Mesenchymal stem cell (in vitro differentiated cells and primary cell): ENCODE measurements at regions not wholly inside any gene's neighbourhood (a gene's known extent, or its start where the extent isn't known, plus 50 kb on each side); places are given as distances from the start of the nearest gene placed in this dataset.
"Not testable (repeated sequence)": the region's sequence is repeated elsewhere in the genome, so short reads cannot be mapped to it uniquely, and the experiment has no call there.

ENCODE experiments used
- DNase-seq: peaks from one replicate; pipeline ENCODE4 v3.0.0-alpha.2; 2013
- H2AFZ ChIP-seq: one replicate; pipeline ENCODE4 v1.6.1; 2013; ENCODE audit warnings: low read depth, mild to moderate bottlenecking, control low read depth, inconsistent platforms, low read length, moderate library complexity
- H2AK5ac ChIP-seq: 2 replicates; pipeline ENCODE4 v1.6.1; 2013; ENCODE audit warnings: low read length, moderate library complexity, mild to moderate bottlenecking, inconsistent platforms; ENCODE audit not compliant: severe bottlenecking
- H2BK120ac ChIP-seq: one replicate; pipeline ENCODE4 v1.6.1; 2013; ENCODE audit warnings: low read depth, mild to moderate bottlenecking, inconsistent platforms, low read length, moderate library complexity
- H2BK12ac ChIP-seq, 2 experiments: one replicate each; pipeline ENCODE4 v1.6.1; 2013; ENCODE audit warnings: inconsistent platforms in 2 of 2, low read length in 2 of 2, mild to moderate bottlenecking in 2 of 2, moderate library complexity in 2 of 2, control low read depth in 1 of 2
- H2BK15ac ChIP-seq: one replicate; pipeline ENCODE4 v1.6.1; 2013; ENCODE audit warnings: mild to moderate bottlenecking, low read depth, inconsistent platforms; ENCODE audit not compliant: poor library complexity, severe bottlenecking
- H2BK5ac ChIP-seq: 2 replicates; pipeline ENCODE4 v1.6.1; 2013; ENCODE audit warnings: low read depth, mild to moderate bottlenecking, low read length, control low read depth, inconsistent platforms; ENCODE audit not compliant: poor library complexity, severe bottlenecking
- H3K14ac ChIP-seq, 2 experiments: one replicate each; pipeline ENCODE4 v1.6.1; 2013; ENCODE audit warnings: inconsistent platforms in 2 of 2, low read length in 2 of 2, control low read depth in 1 of 2, mild to moderate bottlenecking in 1 of 2, moderate library complexity in 1 of 2
- H3K18ac ChIP-seq, 2 experiments: one replicate each; pipeline ENCODE4 v1.6.1; 2013; ENCODE audit warnings: inconsistent platforms in 2 of 2, low read length in 2 of 2, control low read depth in 1 of 2, low read depth in 1 of 2, mild to moderate bottlenecking in 1 of 2
- H3K23ac ChIP-seq, 2 experiments: one replicate each; pipeline ENCODE4 v1.6.1; 2013; ENCODE audit warnings: inconsistent platforms in 2 of 2, low read length in 2 of 2, mild to moderate bottlenecking in 2 of 2, moderate library complexity in 2 of 2, control low read depth in 1 of 2
- H3K27ac ChIP-seq: 2 replicates; pipeline ENCODE4 v1.5.1; 2013; ENCODE audit warnings: mild to moderate bottlenecking, moderate library complexity, low read length, control low read depth, inconsistent platforms; ENCODE audit not compliant: poor library complexity, severe bottlenecking
- H3K27me3 ChIP-seq, 2 experiments: 2 replicates each; pipeline versions ENCODE4 v1.6.1 to v1.7.0; 2013; ENCODE audit warnings: low read length in 2 of 2, mild to moderate bottlenecking in 2 of 2, moderate library complexity in 2 of 2, control low read depth in 1 of 2, inconsistent platforms in 1 of 2; ENCODE audit not compliant: control insufficient read depth in 1 of 2, insufficient read depth in 1 of 2
- H3K36me3 ChIP-seq, 2 experiments: 2 replicates each; pipeline versions ENCODE4 v1.6.1 to v1.7.0; 2013; ENCODE audit warnings: low read length in 2 of 2, control low read depth in 1 of 2, inconsistent platforms in 1 of 2, low read depth in 1 of 2, mild to moderate bottlenecking in 1 of 2; ENCODE audit not compliant: insufficient read depth in 2 of 2, control insufficient read depth in 1 of 2
- H3K4ac ChIP-seq, 2 experiments: one replicate each; pipeline ENCODE4 v1.6.1; 2013; ENCODE audit warnings: inconsistent platforms in 2 of 2, low read length in 2 of 2, mild to moderate bottlenecking in 2 of 2, moderate library complexity in 2 of 2, control low read depth in 1 of 2, low read depth in 1 of 2
- H3K4me1 ChIP-seq: 2 replicates; pipeline ENCODE4 v1.6.1; 2013; ENCODE audit warnings: low read depth, low read length, control low read depth; ENCODE audit not compliant: control insufficient read depth, insufficient read depth
- H3K4me2 ChIP-seq: 2 replicates; pipeline ENCODE4 v1.6.1; 2013; ENCODE audit warnings: low read length, mild to moderate bottlenecking, inconsistent platforms; ENCODE audit not compliant: poor library complexity, severe bottlenecking
- H3K4me3 ChIP-seq, 2 experiments: 2 replicates each; pipeline versions ENCODE4 v1.5.1 to v1.7.0; 2013; ENCODE audit warnings: low read length in 2 of 2, mild to moderate bottlenecking in 2 of 2, control low read depth in 1 of 2, low read depth in 1 of 2; ENCODE audit not compliant: insufficient read depth in 1 of 2
- H3K79me1 ChIP-seq: replicated peaks from 2 replicates; pipeline ENCODE4 v1.6.1; 2013; ENCODE audit warnings: mild to moderate bottlenecking, control low read depth, low read length, inconsistent platforms; ENCODE audit not compliant: poor library complexity, severe bottlenecking
- H3K9ac ChIP-seq: 2 replicates; pipeline ENCODE4 v1.7.0; 2013; ENCODE audit warnings: mild to moderate bottlenecking, low read length, moderate library complexity
- H3K9me3 ChIP-seq: 2 replicates; pipeline ENCODE4 v1.7.0; 2013; ENCODE audit warnings: mild to moderate bottlenecking, low read length; ENCODE audit not compliant: control insufficient read depth
- H4K8ac ChIP-seq: one replicate; pipeline ENCODE4 v1.6.1; 2013; ENCODE audit warnings: inconsistent platforms, mild to moderate bottlenecking, low read length, moderate library complexity
- H4K91ac ChIP-seq: one replicate; pipeline ENCODE4 v1.6.1; 2013; ENCODE audit warnings: mild to moderate bottlenecking, low read length, inconsistent platforms
- WGBS: methylation state at CpG from one replicate; pipeline ENCODE4 v1.1.7; 2013; ENCODE audit warnings: mixed read lengths; 5-methylcytosine and 5-hydroxymethylcytosine counted together

GRCh38 chr6:165837948-165838745 lies 175.1 kb upstream of the PDE10A start:
- Histone ChIP-seq H3K27ac (no peak overlapping the region), H3K9me3 (peaks cover 3% of the 10 kb centered on the region), H3K79me1 (no peaks in the 10 kb centered on the region), H2AFZ (no peak overlapping the region), H4K91ac (no peak overlapping the region), H3K4ac (no peak overlapping the region), H2BK15ac (no peak overlapping the region), H3K4me1 (peaks cover 1% of the 10 kb centered on the region), H3K36me3 (no peaks in the 10 kb centered on the region), H3K18ac (no peak overlapping the region), H2BK5ac (no peak overlapping the region), H3K14ac (no peak overlapping the region), H2BK120ac (no peak overlapping the region), H3K4me2 (no peak overlapping the region), H3K4me3 (no peak overlapping the region), H2BK12ac (no peak overlapping the region), H3K9ac (no peak overlapping the region), H4K8ac (no peak overlapping the region), H3K23ac (no peak overlapping the region), H2AK5ac (no peak overlapping the region), H3K27me3 (peaks cover 17 to 26% of the 10 kb centered on the region in 2 experiments)
- 89% methylated on average over 4 of the region's 9 CpGs for WGBS
- no peak for DNase-seq

- WGBS, result 100% methylated on average over 2 of the region's 4 CpGs
- not testable (repeated sequence) for H3K4me3 ChIP-seq, H2BK15ac ChIP-seq, H3K36me3 ChIP-seq, H3K4ac ChIP-seq, H3K14ac ChIP-seq, H3K79me1 ChIP-seq, H3K9ac ChIP-seq, H3K4me1 ChIP-seq, DNase-seq, H2BK120ac ChIP-seq, H2BK12ac ChIP-seq, H2AK5ac ChIP-seq, H3K27ac ChIP-seq, H4K91ac ChIP-seq, H3K18ac ChIP-seq, H4K8ac ChIP-seq, H3K9me3 ChIP-seq, H2BK5ac ChIP-seq, H3K23ac ChIP-seq, H3K4me2 ChIP-seq, H2AFZ ChIP-seq
- H3K27me3 ChIP-seq, result peaks cover 17 to 32% of the 10 kb centered on the region in 2 experiments
Measured at GRCh38 chr6:165836648-165837047, 173.6 kb upstream of the PDE10A start.

- H3K4me1 ChIP-seq, result peaks cover 1% of the 10 kb centered on the region
Measured at GRCh38 chr6:165835410-165835851, 172.4 kb upstream of the PDE10A start.

GRCh38 chr6:165834613-165835259 lies 171.7 kb upstream of the PDE10A start:
- 83% methylated on average over 7 of the region's 11 CpGs for WGBS
- DNase-seq, result no peak

More at GRCh38 chr6:165835410-165835851, 172.4 kb upstream of the PDE10A start:
- H2BK5ac ChIP-seq, result no peak overlapping the region
- peaks cover 3% of the 10 kb centered on the region for H3K9me3 ChIP-seq
- H2AFZ ChIP-seq, result no peak overlapping the region
- H3K14ac ChIP-seq, result peak overlapping the region in 1 of 2 experiments; percentile 74
- no peak overlapping the region for H3K4me3 ChIP-seq
- no peak overlapping the region for H2BK12ac ChIP-seq
- H3K4ac ChIP-seq, result no peak overlapping the region
- H4K8ac ChIP-seq, result no peak overlapping the region
- no peaks in the 10 kb centered on the region for H3K36me3 ChIP-seq
- H3K18ac ChIP-seq, result no peak overlapping the region
- no peak overlapping the region for H2BK120ac ChIP-seq
- no peak overlapping the region for H4K91ac ChIP-seq
- H3K79me1 ChIP-seq, result no peaks in the 10 kb centered on the region
- no peak for DNase-seq
- H2AK5ac ChIP-seq, result no peak overlapping the region
- no peak overlapping the region for H3K9ac ChIP-seq
- no peak overlapping the region for H2BK15ac ChIP-seq
- peaks cover 19 to 32% of the 10 kb centered on the region in 2 experiments for H3K27me3 ChIP-seq
- no peak overlapping the region for H3K27ac ChIP-seq
- no peak overlapping the region for H3K23ac ChIP-seq
- no peak overlapping the region for H3K4me2 ChIP-seq
- WGBS, result 89% methylated on average over 13 of the region's 13 CpGs

More at GRCh38 chr6:165834613-165835259, 171.7 kb upstream of the PDE10A start:
- Histone ChIP-seq H3K4me1 (peaks cover 1% of the 10 kb centered on the region), H3K4me2 (no peak overlapping the region), H3K4me3 (no peak overlapping the region), H3K18ac (no peak overlapping the region), H3K14ac (no peak overlapping the region), H2AK5ac (no peak overlapping the region), H2BK5ac (no peak overlapping the region), H3K27ac (no peak overlapping the region), H2BK15ac (no peak overlapping the region), H3K4ac (no peak overlapping the region), H2BK120ac (no peak overlapping the region), H3K36me3 (no peaks in the 10 kb centered on the region), H3K23ac (no peak overlapping the region), H4K8ac (no peak overlapping the region), H3K27me3 (peaks cover 21 to 32% of the 10 kb centered on the region in 2 experiments), H3K9ac (no peak overlapping the region), H2AFZ (no peak overlapping the region), H3K9me3 (peaks cover 1% of the 10 kb centered on the region), H2BK12ac (no peak overlapping the region), H4K91ac (no peak overlapping the region), H3K79me1 (no peaks in the 10 kb centered on the region)
